HTR-8/SVneo (cell line): ENCODE measurements at regions not wholly inside any gene's neighbourhood (a gene's known extent, or its start where the extent isn't known, plus 50 kb on each side); places are given as distances from the start of the nearest gene placed in this dataset.
"Not testable (repeated sequence)": the region's sequence is repeated elsewhere in the genome, so short reads cannot be mapped to it uniquely, and the experiment has no call there.

Experiments used
- DNase-seq: peaks from one replicate; pipeline ENCODE4 v3.0.0; 2011; ENCODE audit warnings: low spot score, mixed read lengths; ENCODE audit not compliant: insufficient read length
- FAIRE-seq: peaks from 2 replicates; lab custom pipeline; 2011; peaks lifted over from hg19 to GRCh38; lab: Jason Lieb, UNC

DNA sequence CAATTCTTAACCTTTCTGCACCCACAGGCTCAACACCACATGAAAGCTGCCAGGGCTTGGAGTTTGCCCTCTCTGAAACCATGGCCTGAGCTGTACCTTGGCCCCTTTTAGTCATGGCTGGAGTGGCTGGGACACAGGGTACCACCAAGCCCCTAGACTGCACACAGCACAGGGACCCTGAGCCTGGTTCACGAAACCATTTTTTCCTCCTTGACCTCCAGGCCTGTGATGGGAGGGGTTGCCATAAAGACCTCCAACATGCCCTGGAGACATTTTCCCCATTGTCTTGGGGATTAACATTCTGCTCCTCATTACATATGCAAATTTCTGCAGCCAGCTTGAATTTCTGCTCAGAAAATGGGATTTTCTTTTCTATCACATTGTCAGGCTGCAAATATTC, 113.4 kb downstream of the XPNPEP1 start:
- not testable (repeated sequence) for DNase-seq, FAIRE-seq

- FAIRE-seq, DNase-seq: not testable (repeated sequence)
These were observed 122.1 kb downstream of the XPNPEP1 start for GRCh38 chr10:109801191-109801590.

DNA sequence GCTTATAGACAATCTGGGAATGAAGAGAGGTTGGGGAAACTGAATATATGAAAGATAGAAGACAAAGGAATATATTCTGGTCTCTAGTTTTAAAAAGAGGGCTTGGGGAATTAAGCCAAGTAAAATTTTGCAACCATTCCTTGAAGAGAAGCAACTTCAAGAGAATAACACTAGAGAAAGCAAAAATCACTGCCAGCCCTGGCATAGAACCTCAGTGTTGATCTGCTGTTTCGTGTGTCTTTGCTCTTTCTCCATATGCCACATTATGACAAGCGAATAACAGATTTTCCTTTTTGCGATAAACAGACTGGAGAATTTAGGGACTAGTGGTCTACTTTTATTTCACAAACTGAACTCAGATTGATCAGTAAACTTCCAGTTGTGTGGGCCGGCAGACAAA, 132.7 kb downstream of the XPNPEP1 start:
- DNase-seq (no peak), FAIRE-seq (no peak)

DNA sequence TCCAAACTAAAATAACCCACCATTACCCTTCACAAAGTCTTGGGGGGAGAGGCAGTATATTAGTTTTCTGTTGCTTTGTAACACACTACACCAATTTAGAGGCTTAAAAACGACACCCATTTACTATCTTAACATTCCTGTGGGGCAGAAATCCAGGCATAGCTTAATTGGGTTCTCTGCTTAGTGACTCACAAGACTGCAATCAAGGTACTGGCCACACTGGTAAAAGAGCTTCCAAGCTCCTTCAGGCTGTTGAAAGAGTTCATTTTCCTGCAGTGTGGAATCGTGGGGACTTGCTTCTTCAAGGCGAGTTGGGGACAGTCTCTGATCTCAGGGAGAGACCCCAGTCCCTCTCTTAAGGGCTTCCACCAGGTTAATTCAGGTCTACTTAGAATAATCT, 139.1 kb downstream of the XPNPEP1 start:
- no peak for DNase-seq
- no peak for FAIRE-seq

- no peak for FAIRE-seq
These were observed 140.0 kb downstream of the XPNPEP1 start for GRCh38 chr10:109783286-109783685.

GRCh38 chr10:109780997-109781396, 142.3 kb downstream of the XPNPEP1 start:
- no peak for DNase-seq
- FAIRE-seq: no peak

More at GRCh38 chr10:109783286-109783685, 140.0 kb downstream of the XPNPEP1 start:
- DNase-seq: no peak

DNA sequence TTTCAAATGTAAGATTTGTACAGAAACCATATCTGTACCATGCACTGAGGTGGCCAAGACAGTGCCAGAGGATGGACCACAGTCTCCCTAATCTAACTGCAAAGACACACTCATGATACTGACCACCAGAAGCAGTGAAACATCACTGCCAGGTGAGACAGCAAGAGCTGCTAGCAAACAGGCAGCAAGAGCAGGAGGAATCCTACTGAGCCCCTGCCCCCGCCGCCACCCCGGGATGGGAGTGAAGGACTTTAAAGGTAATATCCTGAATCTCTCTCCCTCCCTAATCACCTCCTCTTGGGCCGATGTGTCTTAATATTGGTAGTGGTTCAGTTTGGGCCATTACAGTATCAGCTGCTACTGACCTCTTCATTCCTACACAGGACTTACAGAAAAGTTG, 144.3 kb downstream of the XPNPEP1 start:
- DNase-seq (no peak), FAIRE-seq (no peak)

- FAIRE-seq (no peak), DNase-seq (no peak)
These were observed 149.2 kb downstream of the XPNPEP1 start for GRCh38 chr10:109774121-109774440.

- FAIRE-seq: no peak
- no peak for DNase-seq
These were observed 149.8 kb downstream of the XPNPEP1 start for GRCh38 chr10:109773288-109774120.

GRCh38 chr10:109770663-109771062, 152.6 kb downstream of the XPNPEP1 start:
- DNase-seq: no peak
- no peak for FAIRE-seq

DNA sequence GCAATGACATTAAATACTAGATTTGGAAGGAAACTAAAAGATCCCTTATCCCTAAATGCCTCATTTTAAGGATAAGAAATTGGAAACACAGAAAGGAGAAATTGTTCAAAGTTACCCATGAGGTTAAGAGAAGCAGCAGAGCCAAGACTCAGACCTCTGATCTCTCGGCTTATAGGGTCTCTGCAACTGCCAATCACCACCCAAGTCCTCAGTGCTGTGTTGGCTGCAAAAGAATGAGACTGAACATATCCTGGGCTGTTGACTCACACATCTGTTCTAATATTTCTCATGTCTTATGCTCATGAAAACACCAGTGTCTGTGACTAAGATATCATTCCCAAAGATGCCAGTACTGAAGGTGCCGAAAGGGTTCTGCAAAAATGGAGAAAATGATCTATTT, 153.3 kb downstream of the XPNPEP1 start:
- DNase-seq (no peak), FAIRE-seq (no peak)

DNA sequence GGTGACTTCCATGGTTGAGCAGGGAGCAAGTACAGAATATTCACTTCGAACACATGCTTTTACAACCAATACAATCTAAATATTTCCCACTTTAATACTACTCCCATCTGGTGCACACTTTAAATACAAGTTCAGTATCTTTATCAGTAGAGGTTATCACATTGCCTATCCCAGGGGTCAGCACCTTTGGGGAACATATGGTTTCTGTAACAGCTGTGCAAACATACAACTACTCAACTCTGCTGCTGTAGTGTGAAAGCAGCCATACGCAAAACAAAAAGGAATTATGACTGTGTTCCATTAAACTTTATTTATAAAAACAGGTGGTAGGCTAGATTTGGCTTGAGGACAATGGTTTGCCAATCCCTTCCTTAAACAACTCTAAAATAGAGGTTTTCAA, 157.5 kb downstream of the XPNPEP1 start:
- FAIRE-seq (no peak), DNase-seq (no peak)

DNA sequence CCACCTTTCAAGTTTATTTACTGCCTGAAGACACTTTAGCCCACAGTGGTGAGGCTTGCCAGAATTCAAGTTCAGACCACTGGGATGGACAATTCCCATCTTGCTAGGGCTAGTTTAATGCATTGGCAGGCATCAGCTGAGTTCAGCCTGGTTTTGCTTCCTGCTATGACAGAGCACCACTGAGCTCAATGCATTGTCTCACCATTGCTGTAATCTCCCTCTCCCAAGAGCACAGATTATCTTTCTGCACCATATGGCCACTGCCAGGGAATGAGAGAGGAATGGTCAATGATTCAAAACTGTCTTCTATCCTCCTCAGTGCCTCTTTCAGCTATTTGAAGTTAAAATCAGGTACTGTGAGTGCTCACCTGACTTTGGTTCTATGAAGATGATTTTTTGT, 160.8 kb downstream of the XPNPEP1 start:
- DNase-seq: no peak
- FAIRE-seq: no peak

- FAIRE-seq, DNase-seq: not testable (repeated sequence)
These were observed 165.6 kb downstream of the XPNPEP1 start for GRCh38 chr10:109757670-109758069.

DNA sequence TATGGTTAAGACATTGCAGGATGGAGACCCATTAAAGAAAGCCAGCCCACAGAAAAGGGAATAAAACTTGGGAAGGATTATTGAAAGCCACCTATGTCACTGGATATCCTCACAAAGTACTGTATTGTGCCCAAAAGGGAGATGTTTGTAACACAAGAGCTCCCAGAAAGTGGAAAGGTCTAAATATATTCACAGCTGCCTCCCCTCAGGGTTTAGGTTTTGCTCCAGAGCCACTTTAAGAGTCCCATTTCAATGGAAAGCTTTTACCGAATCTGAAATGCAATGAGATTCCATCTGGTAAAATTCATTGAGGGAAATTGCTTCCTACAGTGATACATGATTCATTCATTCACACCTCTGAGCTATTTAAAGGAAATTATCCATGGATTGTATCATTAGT, 176.4 kb downstream of the XPNPEP1 start:
- FAIRE-seq: no peak

DNA sequence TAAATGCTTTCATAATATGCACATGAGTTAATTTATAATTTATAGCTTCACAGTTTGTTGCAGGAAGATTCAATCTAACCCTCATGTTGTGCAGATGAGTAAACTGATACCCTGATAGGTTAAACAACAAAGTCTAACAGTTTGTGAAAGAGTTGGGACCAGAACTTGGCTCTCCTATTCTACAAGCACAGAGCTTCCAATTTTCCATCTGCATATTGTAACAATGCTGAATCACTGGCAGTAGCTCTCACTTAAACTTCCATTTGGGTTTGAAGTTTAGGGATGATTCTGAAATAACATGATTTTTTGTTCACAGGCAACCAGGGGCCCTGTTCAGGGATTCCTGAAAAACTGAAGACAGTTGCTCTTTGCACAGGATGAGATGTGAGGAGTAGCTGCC, 179.3 kb downstream of the XPNPEP1 start:
- FAIRE-seq: no peak
- DNase-seq: no peak

More for the DNA sequence above, 176.4 kb downstream of the XPNPEP1 start:
- DNase-seq: no peak

DNA sequence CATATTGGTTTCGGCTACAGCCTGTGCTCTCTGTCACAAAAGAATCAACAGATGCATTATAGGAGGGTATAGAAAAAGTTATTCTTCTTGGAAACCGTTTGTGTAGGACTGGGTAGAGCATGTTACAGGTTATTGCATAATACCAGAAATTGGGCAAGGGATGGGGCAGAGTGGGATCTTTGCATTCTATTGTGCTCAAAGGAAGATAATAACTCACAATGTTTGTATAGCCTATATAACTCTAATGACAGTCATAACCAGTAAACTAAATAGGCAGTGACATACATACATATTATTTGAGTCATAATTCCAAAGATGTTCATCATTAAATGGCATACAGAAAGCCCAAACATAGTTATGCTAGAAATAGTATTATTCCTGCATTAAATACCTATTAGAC, 179.7 kb downstream of the XPNPEP1 start:
- DNase-seq (no peak), FAIRE-seq (no peak)

DNA sequence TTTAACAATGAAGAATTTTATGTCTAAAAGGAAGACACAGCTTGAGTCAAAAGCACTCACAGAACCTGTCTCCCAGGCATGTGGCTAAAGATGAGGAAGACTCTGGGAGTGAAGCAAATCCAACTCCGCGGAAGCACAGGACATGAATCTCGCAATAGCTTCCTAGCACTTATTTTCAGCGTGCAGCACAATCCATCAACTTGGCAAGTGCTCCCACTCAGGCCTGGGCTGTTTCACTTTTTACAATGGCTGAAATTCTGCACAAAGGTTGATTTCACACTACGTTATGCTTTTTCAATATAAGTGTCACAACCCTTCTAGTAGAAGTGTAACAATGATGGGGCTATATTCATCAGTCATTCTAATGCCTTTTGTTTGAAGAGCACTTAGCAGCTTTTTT, 180.2 kb downstream of the XPNPEP1 start:
- FAIRE-seq: no peak
- no peak for DNase-seq

DNA sequence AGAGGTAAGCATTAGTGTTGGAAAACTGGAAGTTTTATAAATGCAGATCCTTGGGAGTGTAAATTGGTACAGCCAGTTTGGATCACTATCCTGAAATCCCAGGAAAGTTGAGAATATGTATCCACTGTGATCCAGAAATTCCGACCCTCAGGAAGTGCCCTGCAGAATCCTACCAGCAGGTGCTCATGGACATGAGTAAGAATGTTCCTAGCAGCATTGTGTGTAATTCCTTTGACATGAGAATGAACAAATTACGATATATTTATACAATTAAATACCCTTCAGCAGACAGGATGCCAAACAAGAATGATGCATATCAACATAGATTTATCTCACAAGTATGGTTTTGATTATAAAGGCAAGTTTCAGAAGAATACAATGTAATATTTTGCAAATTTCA, 181.6 kb downstream of the XPNPEP1 start:
- FAIRE-seq (no peak), DNase-seq (no peak)

DNA sequence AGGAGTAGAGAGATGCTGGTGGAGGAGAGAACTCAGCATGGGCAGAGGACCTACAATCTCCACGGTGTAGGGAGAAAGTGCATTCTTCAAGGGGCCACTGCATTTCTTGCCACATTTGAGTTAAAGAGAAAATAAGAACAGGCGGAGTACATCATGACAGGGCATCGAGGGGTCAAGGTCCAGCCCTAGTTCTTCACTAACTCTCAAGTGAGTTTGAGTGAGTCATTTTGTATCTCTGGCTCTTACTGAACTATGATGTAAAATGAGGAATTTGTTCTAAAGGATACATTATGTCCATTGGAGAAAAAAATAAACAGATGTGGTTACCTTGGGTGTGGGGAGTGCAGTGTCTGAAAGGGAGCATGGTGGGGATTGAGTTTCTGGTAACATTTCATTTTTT, 182.9 kb downstream of the XPNPEP1 start:
- FAIRE-seq (no peak), DNase-seq (no peak)

DNA sequence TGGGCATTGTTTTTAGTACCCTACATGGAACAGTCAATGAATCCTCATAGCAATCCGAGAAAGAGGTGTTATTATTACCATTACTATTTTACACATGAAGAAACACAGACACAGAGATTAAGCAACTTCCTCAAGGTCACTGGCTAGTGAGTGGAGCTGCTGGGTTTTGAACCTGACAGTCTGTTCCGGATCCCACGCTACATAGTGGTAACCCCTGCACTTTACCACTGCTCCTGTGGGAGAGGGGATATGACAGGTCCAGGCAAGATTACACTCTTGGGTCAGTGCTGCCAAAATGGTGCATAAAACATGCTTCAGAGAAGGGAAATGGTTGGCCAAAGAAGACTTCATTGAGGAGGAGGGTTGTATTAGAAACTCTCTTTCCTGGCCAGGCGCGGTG, 185.7 kb downstream of the XPNPEP1 start:
- FAIRE-seq (no peak), DNase-seq (no peak)

DNA sequence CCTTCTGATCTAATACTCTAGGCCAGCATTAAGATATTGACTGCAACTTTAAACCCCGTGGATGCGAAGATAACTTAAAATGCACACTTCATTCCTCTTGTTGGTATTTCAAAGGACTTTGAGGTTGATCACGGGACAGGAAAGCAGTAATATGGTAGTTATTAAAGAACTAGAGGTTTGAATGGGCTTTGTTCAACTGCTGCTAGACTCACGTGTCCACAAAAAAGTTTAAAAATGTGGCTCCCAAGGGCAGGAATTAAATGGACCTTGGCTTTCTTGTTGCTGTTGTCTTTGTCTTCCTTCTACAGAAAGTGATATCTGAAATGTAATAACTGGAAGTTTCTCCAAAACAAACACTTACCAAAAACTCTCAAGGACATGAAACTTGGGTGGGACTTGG, 186.3 kb downstream of the XPNPEP1 start:
- no peak for DNase-seq
- no peak for FAIRE-seq
